ENCODE measurements at regions not wholly inside any gene's neighbourhood (a gene's known extent, or its start where the extent isn't known, plus 50 kb on each side); places are given as distances from the start of the nearest gene placed in this dataset.

- ChIA-PET POLR2A (no interaction called here), CTCF (no interaction called here)
- TF ChIP-seq POLR2AphosphoS5 (IDR thresholded peaks at IDR 0.05; ENCODE audit: low read depth, low read length) = no peak
- TF ChIP-seq CTCF (IDR thresholded peaks at IDR 0.05) = no peak
- TF ChIP-seq SIN3A (IDR thresholded peaks at IDR 0.05; ENCODE audit: borderline replicate concordance, insufficient read depth, low read depth, low read length) = no peak
- TF ChIP-seq REST (IDR thresholded peaks at IDR 0.05; ENCODE audit: insufficient read depth in 1 of 2, low read depth in 2 of 2, low read length in 1 of 2) = no peak
- no peak for TF ChIP-seq TCF7L2 (IDR thresholded peaks at IDR 0.05; ENCODE audit: low read depth, low read length)
- H3K4me1 ChIP-seq (ENCODE audit: control insufficient read depth, insufficient read depth, low read length) = no peaks in the 10 kb centered on the region
- in situ Hi-C loops (cut with HindIII; ENCODE audit: low pct_unique_long_range_greater_than_20kb, low sequenced_read_pairs) = no loop called here
- no peaks in the 10 kb centered on the region for H3K27me3 ChIP-seq (ENCODE audit: control insufficient read depth, insufficient read depth, low read length)
- no peaks in the 10 kb centered on the region for H3K36me3 ChIP-seq (ENCODE audit: control insufficient read depth, insufficient read depth, low read length)
- DNase-seq (ENCODE audit: low read depth, low spot score) (no peak), ATAC-seq (no peak)
- no peaks in the 10 kb centered on the region for H3K9me3 ChIP-seq (ENCODE audit: control insufficient read depth, insufficient read depth, low read depth, low read length)
- no peak overlapping the region for H3K4me3 ChIP-seq (ENCODE audit: low read depth in 2 of 2, low read length in 2 of 2)
- intact Hi-C loops (cut with micrococcal nuclease; ENCODE audit: unreplicated experiment) = no loop called here
- no peak overlapping the region for H3K27ac ChIP-seq (ENCODE audit: low read length)
- no TSS peak for BruUV-seq (replicated peaks)
These were observed 447.4 kb upstream of the TRIB2 start for GRCh38 chr2:12269041-12269972.

GRCh38 chr2:12270876-12271588, 445.7 kb upstream of the TRIB2 start:
- DNase-seq (ENCODE audit: low read depth, low spot score) (no peak), ATAC-seq (no peak)
- Histone ChIP-seq H3K27me3 (ENCODE audit: control insufficient read depth, insufficient read depth, low read length) (no peaks in the 10 kb centered on the region), H3K36me3 (ENCODE audit: control insufficient read depth, insufficient read depth, low read length) (no peaks in the 10 kb centered on the region), H3K4me3 (ENCODE audit: low read depth in 2 of 2, low read length in 2 of 2) (no peak overlapping the region), H3K27ac (ENCODE audit: low read length) (no peak overlapping the region), H3K4me1 (ENCODE audit: control insufficient read depth, insufficient read depth, low read length) (no peaks in the 10 kb centered on the region), H3K9me3 (ENCODE audit: control insufficient read depth, insufficient read depth, low read depth, low read length) (no peaks in the 10 kb centered on the region)
- in situ Hi-C loops (cut with HindIII; ENCODE audit: low pct_unique_long_range_greater_than_20kb, low sequenced_read_pairs) = no loop called here
- no peak for TF ChIP-seq REST (IDR thresholded peaks at IDR 0.05; ENCODE audit: insufficient read depth in 1 of 2, low read depth in 2 of 2, low read length in 1 of 2)
- no peak for TF ChIP-seq SIN3A (IDR thresholded peaks at IDR 0.05; ENCODE audit: borderline replicate concordance, insufficient read depth, low read depth, low read length)
- TF ChIP-seq TCF7L2 (IDR thresholded peaks at IDR 0.05; ENCODE audit: low read depth, low read length) = no peak
- no peak for TF ChIP-seq POLR2AphosphoS5 (IDR thresholded peaks at IDR 0.05; ENCODE audit: low read depth, low read length)
- no peak for TF ChIP-seq CTCF (IDR thresholded peaks at IDR 0.05)
- CTCF ChIA-PET = no interaction called here
- intact Hi-C loops (cut with micrococcal nuclease; ENCODE audit: unreplicated experiment) = no loop called here
- no TSS peak for BruUV-seq (replicated peaks)
- POLR2A ChIA-PET = no interaction called here

Measured in Panc1 (cell line).